Memory B cell (primary cell): ENCODE measurements at regions not wholly inside any gene's neighbourhood (a gene's known extent, or its start where the extent isn't known, plus 50 kb on each side); places are given as distances from the start of the nearest gene placed in this dataset.

Source experiments
- ATAC-seq: fragments of 150-1000 bp; cut with Tn5 transposase; 2 replicates; pipeline ENCODE4 v1.10.0; 2021; ENCODE audit warnings: low read depth, mild to moderate bottlenecking, moderate library complexity
- DNase-seq, 2 donors: peaks; one replicate each; pipeline ENCODE4 v3.0.0; 2022; ENCODE audit warnings: low spot score in 2 of 2
- H3K27ac Mint-ChIP-seq: one replicate; pipeline ENCODE4 v1.8.0; 2022; ENCODE audit warnings: mild to moderate bottlenecking, moderate library complexity, mixed read lengths
- H3K27me3 Mint-ChIP-seq: one replicate; pipeline ENCODE4 v1.8.0; 2022; ENCODE audit warnings: mixed read lengths
- H3K36me3 Mint-ChIP-seq: one replicate; pipeline ENCODE4 v1.8.0; 2022; ENCODE audit warnings: mild to moderate bottlenecking, mixed read lengths
- H3K4me1 Mint-ChIP-seq: one replicate; pipeline ENCODE4 v1.8.0; 2022; ENCODE audit warnings: mixed read lengths
- H3K4me3 Mint-ChIP-seq: one replicate; pipeline ENCODE4 v1.8.0; 2022; ENCODE audit warnings: mild to moderate bottlenecking, moderate library complexity, mixed read lengths
- H3K9me3 Mint-ChIP-seq: one replicate; pipeline ENCODE4 v1.8.0; 2022; ENCODE audit warnings: mixed read lengths

GRCh38 chr2:18901242-18901641 lies 311.9 kb upstream of the NT5C1B start:
- no peak for ATAC-seq
- peaks cover 6% of the 10 kb centered on the region for H3K4me1 Mint-ChIP-seq
- H3K9me3 Mint-ChIP-seq, result peaks cover 1% of the 10 kb centered on the region
- no peak for DNase-seq
- H3K4me3 Mint-ChIP-seq, result no peak overlapping the region
- peaks cover 2% of the 10 kb centered on the region for H3K36me3 Mint-ChIP-seq
- H3K27me3 Mint-ChIP-seq, result peaks cover 4% of the 10 kb centered on the region
- H3K27ac Mint-ChIP-seq, result no peak overlapping the region

- H3K9me3 Mint-ChIP-seq, result peaks cover 1% of the 10 kb centered on the region
- ATAC-seq, result no peak
- peaks cover 6% of the 10 kb centered on the region for H3K4me1 Mint-ChIP-seq
- no peak overlapping the region for H3K4me3 Mint-ChIP-seq
- H3K27ac Mint-ChIP-seq, result no peak overlapping the region
- H3K27me3 Mint-ChIP-seq, result peaks cover 4% of the 10 kb centered on the region
- H3K36me3 Mint-ChIP-seq, result peaks cover 2% of the 10 kb centered on the region
- DNase-seq, result no peak
These were observed 311.3 kb upstream of the NT5C1B start for GRCh38 chr2:18900691-18901141.

GRCh38 chr2:18899725-18900124 lies 310.4 kb upstream of the NT5C1B start:
- DNase-seq (no peak), ATAC-seq (no peak)
- H3K4me1 Mint-ChIP-seq, result peaks cover 6% of the 10 kb centered on the region
- peaks cover 4% of the 10 kb centered on the region for H3K27me3 Mint-ChIP-seq
- no peak overlapping the region for H3K27ac Mint-ChIP-seq
- no peak overlapping the region for H3K4me3 Mint-ChIP-seq
- no peaks in the 10 kb centered on the region for H3K9me3 Mint-ChIP-seq
- peaks cover 3% of the 10 kb centered on the region for H3K36me3 Mint-ChIP-seq

- H3K4me1 Mint-ChIP-seq, result peaks cover 3% of the 10 kb centered on the region
- H3K4me3 Mint-ChIP-seq, result no peak overlapping the region
- H3K36me3 Mint-ChIP-seq, result peaks cover 1% of the 10 kb centered on the region
- no peak for DNase-seq
- no peak for ATAC-seq
- no peak overlapping the region for H3K27ac Mint-ChIP-seq
- H3K27me3 Mint-ChIP-seq, result peaks cover 4% of the 10 kb centered on the region
- H3K9me3 Mint-ChIP-seq, result no peaks in the 10 kb centered on the region
These were observed 308.9 kb upstream of the NT5C1B start for GRCh38 chr2:18898271-18898670.

- no peak overlapping the region for H3K27ac Mint-ChIP-seq
- no peaks in the 10 kb centered on the region for H3K9me3 Mint-ChIP-seq
- no peak overlapping the region for H3K4me3 Mint-ChIP-seq
- peaks cover 4% of the 10 kb centered on the region for H3K27me3 Mint-ChIP-seq
- ATAC-seq (no peak), DNase-seq (no peak)
- peaks cover 4% of the 10 kb centered on the region for H3K36me3 Mint-ChIP-seq
- H3K4me1 Mint-ChIP-seq, result no peaks in the 10 kb centered on the region
These were observed 306.9 kb upstream of the NT5C1B start for GRCh38 chr2:18896125-18896764.

- H3K4me3 Mint-ChIP-seq, result no peak overlapping the region
- ATAC-seq (no peak), DNase-seq (no peak)
- H3K36me3 Mint-ChIP-seq, result peaks cover 4% of the 10 kb centered on the region
- H3K4me1 Mint-ChIP-seq, result no peaks in the 10 kb centered on the region
- no peaks in the 10 kb centered on the region for H3K27me3 Mint-ChIP-seq
- no peak overlapping the region for H3K27ac Mint-ChIP-seq
- H3K9me3 Mint-ChIP-seq, result no peaks in the 10 kb centered on the region
These were observed 302.4 kb upstream of the NT5C1B start for GRCh38 chr2:18891600-18892345.

GRCh38 chr2:18889565-18890332 lies 300.4 kb upstream of the NT5C1B start:
- Mint-ChIP-seq H3K4me1 (no peaks in the 10 kb centered on the region), H3K9me3 (no peaks in the 10 kb centered on the region), H3K27me3 (no peaks in the 10 kb centered on the region), H3K27ac (no peak overlapping the region), H3K4me3 (no peak overlapping the region), H3K36me3 (peaks cover 5% of the 10 kb centered on the region)
- no peak for DNase-seq
- ATAC-seq, result no peak

GRCh38 chr2:18885457-18885856 lies 296.1 kb upstream of the NT5C1B start:
- no peaks in the 10 kb centered on the region for H3K27me3 Mint-ChIP-seq
- ATAC-seq, result no peak

GRCh38 chr2:18883616-18884456 lies 294.5 kb upstream of the NT5C1B start:
- Mint-ChIP-seq H3K27ac (no peak overlapping the region), H3K36me3 (peaks cover 6% of the 10 kb centered on the region), H3K4me1 (no peaks in the 10 kb centered on the region), H3K27me3 (no peaks in the 10 kb centered on the region), H3K4me3 (no peak overlapping the region), H3K9me3 (no peaks in the 10 kb centered on the region)
- DNase-seq, result no peak
- no peak for ATAC-seq

More at GRCh38 chr2:18885457-18885856, 296.1 kb upstream of the NT5C1B start:
- Mint-ChIP-seq H3K4me3 (no peak overlapping the region), H3K4me1 (no peaks in the 10 kb centered on the region), H3K36me3 (peaks cover 2% of the 10 kb centered on the region), H3K9me3 (no peaks in the 10 kb centered on the region), H3K27ac (no peak overlapping the region)
- DNase-seq, result no peak

- no peak overlapping the region for H3K27ac Mint-ChIP-seq
- H3K27me3 Mint-ChIP-seq, result no peaks in the 10 kb centered on the region
- peaks cover 2% of the 10 kb centered on the region for H3K36me3 Mint-ChIP-seq
- H3K4me3 Mint-ChIP-seq, result no peak overlapping the region
- H3K9me3 Mint-ChIP-seq, result no peaks in the 10 kb centered on the region
- DNase-seq (no peak), ATAC-seq (no peak)
- H3K4me1 Mint-ChIP-seq, result no peaks in the 10 kb centered on the region
These were observed 282.1 kb upstream of the NT5C1B start for GRCh38 chr2:18871430-18871829.

GRCh38 chr2:18870307-18870706 lies 280.9 kb upstream of the NT5C1B start:
- Mint-ChIP-seq H3K4me1 (no peaks in the 10 kb centered on the region), H3K27ac (no peak overlapping the region), H3K9me3 (no peaks in the 10 kb centered on the region), H3K27me3 (no peaks in the 10 kb centered on the region), H3K4me3 (no peak overlapping the region), H3K36me3 (peaks cover 2% of the 10 kb centered on the region)
- ATAC-seq (no peak), DNase-seq (no peak)

GRCh38 chr2:18861951-18862350 lies 272.6 kb upstream of the NT5C1B start:
- Mint-ChIP-seq H3K9me3 (no peaks in the 10 kb centered on the region), H3K27ac (no peak overlapping the region), H3K4me3 (no peak overlapping the region), H3K27me3 (peaks cover 8% of the 10 kb centered on the region), H3K4me1 (no peaks in the 10 kb centered on the region), H3K36me3 (peaks cover 3% of the 10 kb centered on the region)
- DNase-seq (no peak), ATAC-seq (no peak)

- DNase-seq (no peak), ATAC-seq (no peak)
- Mint-ChIP-seq H3K27me3 (peaks cover 8% of the 10 kb centered on the region), H3K4me3 (no peak overlapping the region), H3K9me3 (no peaks in the 10 kb centered on the region), H3K4me1 (peaks cover 8% of the 10 kb centered on the region), H3K27ac (no peak overlapping the region), H3K36me3 (peaks cover 2% of the 10 kb centered on the region)
These were observed 270.8 kb upstream of the NT5C1B start for GRCh38 chr2:18860179-18860578.
